ENCODE measurements at regions not wholly inside any gene's neighbourhood (a gene's known extent, or its start where the extent isn't known, plus 50 kb on each side); places are given as distances from the start of the nearest gene placed in this dataset.

DNA sequence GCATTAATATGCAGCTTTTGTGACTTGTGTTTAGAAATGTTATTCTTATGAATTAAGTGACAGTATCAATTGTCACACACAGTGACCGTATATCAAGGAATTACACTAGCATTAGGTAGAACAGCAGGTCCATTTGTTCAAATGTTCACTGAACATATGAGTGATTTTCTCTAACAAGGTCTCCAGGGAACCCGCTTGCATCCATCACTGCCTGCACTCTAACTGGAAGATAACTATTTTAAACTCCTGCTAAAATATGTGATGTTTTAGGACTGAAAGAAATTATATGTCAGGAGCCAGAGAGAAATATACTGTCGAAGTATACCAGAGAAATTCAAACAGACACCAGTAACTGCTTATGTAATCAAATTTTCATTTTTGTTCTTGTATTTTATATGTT, 1395.7 kb downstream of the PCDH18 start:
- Histone ChIP-seq H3K9me3 (ENCODE audit: control insufficient read depth, insufficient read depth, low read length) (no peaks in the 10 kb centered on the region), H3K79me2 (ENCODE audit: control insufficient read depth, low read length) (no peaks in the 10 kb centered on the region), H4K20me1 (ENCODE audit: control insufficient read depth, insufficient read depth, low read depth, low read length) (no peaks in the 10 kb centered on the region), H3F3A (ENCODE audit: control insufficient read depth, insufficient read depth) (no peaks in the 10 kb centered on the region), H3K36me3 (ENCODE audit: control insufficient read depth, low read length) (no peaks in the 10 kb centered on the region), H3K4me3 (ENCODE audit: low read length) (no peak overlapping the region), H3K4me2 (ENCODE audit: low read length) (no peak overlapping the region), H3K27ac (ENCODE audit: low read depth, low read length) (no peak overlapping the region), H3K9me2 (replicated peaks; ENCODE audit: control insufficient read depth, low read length) (no peaks in the 10 kb centered on the region), H3K27me3 (ENCODE audit: control insufficient read depth, low read length) (no peaks in the 10 kb centered on the region), H3K4me1 (ENCODE audit: control insufficient read depth, low read length) (no peaks in the 10 kb centered on the region)
- TF ChIP-seq EZH2phosphoT487 (IDR thresholded peaks at IDR 0.05; ENCODE audit: borderline replicate concordance, low read length), result no peak
- TF ChIP-seq, protein P1, sequence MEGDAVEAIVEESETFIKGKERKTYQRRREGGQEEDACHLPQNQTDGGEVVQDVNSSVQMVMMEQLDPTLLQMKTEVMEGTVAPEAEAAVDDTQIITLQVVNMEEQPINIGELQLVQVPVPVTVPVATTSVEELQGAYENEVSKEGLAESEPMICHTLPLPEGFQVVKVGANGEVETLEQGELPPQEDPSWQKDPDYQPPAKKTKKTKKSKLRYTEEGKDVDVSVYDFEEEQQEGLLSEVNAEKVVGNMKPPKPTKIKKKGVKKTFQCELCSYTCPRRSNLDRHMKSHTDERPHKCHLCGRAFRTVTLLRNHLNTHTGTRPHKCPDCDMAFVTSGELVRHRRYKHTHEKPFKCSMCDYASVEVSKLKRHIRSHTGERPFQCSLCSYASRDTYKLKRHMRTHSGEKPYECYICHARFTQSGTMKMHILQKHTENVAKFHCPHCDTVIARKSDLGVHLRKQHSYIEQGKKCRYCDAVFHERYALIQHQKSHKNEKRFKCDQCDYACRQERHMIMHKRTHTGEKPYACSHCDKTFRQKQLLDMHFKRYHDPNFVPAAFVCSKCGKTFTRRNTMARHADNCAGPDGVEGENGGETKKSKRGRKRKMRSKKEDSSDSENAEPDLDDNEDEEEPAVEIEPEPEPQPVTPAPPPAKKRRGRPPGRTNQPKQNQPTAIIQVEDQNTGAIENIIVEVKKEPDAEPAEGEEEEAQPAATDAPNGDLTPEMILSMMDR (IDR thresholded peaks at IDR 0.05; ENCODE audit: low read depth, low read length, poor library complexity, severe bottlenecking), result no peak

DNA sequence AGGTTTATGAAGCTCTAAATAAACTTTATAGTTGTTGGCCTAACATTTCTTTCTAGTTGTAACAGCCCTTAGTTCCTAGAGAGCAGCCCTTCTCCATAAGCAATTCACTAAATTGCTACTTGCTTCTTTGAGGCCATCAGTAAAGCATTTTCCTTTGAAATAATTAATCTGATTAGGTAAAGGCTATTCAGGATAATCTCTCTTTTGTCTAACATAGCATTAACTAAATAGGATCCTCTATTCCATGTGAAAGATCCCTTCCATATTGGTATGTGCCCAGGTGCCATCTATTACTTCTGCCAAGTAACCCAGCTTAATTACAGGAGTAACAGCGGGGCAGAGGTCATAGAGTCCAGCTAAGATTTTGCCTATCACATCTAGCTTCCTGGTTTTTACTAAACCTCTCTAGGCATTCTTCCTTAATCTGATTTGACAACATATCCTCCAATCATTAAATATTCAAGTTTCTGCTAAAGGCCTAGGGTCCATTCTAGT, 1408.0 kb downstream of the PCDH18 start:
- Histone ChIP-seq H3K4me1 (ENCODE audit: control insufficient read depth, low read length) (no peaks in the 10 kb centered on the region), H3K27ac (ENCODE audit: low read depth, low read length) (no peak overlapping the region), H3K4me3 (ENCODE audit: low read length) (no peak overlapping the region), H3K27me3 (ENCODE audit: control insufficient read depth, low read length) (no peaks in the 10 kb centered on the region), H4K20me1 (ENCODE audit: control insufficient read depth, insufficient read depth, low read depth, low read length) (no peaks in the 10 kb centered on the region), H3K36me3 (ENCODE audit: control insufficient read depth, low read length) (no peaks in the 10 kb centered on the region), H3K4me2 (ENCODE audit: low read length) (no peak overlapping the region), H3K9me2 (replicated peaks; ENCODE audit: control insufficient read depth, low read length) (no peaks in the 10 kb centered on the region), H3K9me3 (ENCODE audit: control insufficient read depth, insufficient read depth, low read length) (no peaks in the 10 kb centered on the region), H3F3A (ENCODE audit: control insufficient read depth, insufficient read depth) (no peaks in the 10 kb centered on the region), H3K79me2 (ENCODE audit: control insufficient read depth, low read length) (no peaks in the 10 kb centered on the region)
- TF ChIP-seq, protein P1 (IDR thresholded peaks at IDR 0.05; ENCODE audit: low read depth, low read length, poor library complexity, severe bottlenecking), result no peak
- TF ChIP-seq EZH2phosphoT487 (IDR thresholded peaks at IDR 0.05; ENCODE audit: borderline replicate concordance, low read length), result no peak

DNA sequence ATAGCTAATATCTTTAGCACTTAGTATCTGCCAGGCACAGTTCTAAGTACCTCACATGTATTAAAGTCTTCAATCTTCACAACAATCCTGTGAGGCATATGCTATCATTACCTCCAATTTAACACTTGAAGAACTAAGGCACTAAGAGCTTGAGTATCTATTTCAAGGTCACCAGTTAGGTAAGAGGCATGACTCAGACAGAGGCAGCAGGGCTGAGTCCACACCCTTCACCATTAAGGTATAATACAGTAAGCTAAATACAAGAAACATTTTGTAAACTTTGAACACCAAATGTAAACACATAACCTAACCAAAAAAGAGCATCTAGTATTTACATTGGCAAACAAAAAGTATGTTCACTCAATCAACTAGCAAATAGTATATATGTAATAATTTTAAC, 1410.9 kb downstream of the PCDH18 start:
- H3K4me3 ChIP-seq (ENCODE audit: low read length), result no peak overlapping the region
- no peaks in the 10 kb centered on the region for H3K27me3 ChIP-seq (ENCODE audit: control insufficient read depth, low read length)
- no peaks in the 10 kb centered on the region for H3K4me1 ChIP-seq (ENCODE audit: control insufficient read depth, low read length)
- no peak overlapping the region for H3K4me2 ChIP-seq (ENCODE audit: low read length)
- TF ChIP-seq EZH2phosphoT487 (IDR thresholded peaks at IDR 0.05; ENCODE audit: borderline replicate concordance, low read length), result no peak
- TF ChIP-seq, protein P1 (IDR thresholded peaks at IDR 0.05; ENCODE audit: low read depth, low read length, poor library complexity, severe bottlenecking), result no peak
- H3K9me2 ChIP-seq (replicated peaks; ENCODE audit: control insufficient read depth, low read length), result no peaks in the 10 kb centered on the region
- H3F3A ChIP-seq (ENCODE audit: control insufficient read depth, insufficient read depth), result no peaks in the 10 kb centered on the region
- no peaks in the 10 kb centered on the region for H3K36me3 ChIP-seq (ENCODE audit: control insufficient read depth, low read length)
- H3K9me3 ChIP-seq (ENCODE audit: control insufficient read depth, insufficient read depth, low read length), result no peaks in the 10 kb centered on the region
- no peaks in the 10 kb centered on the region for H4K20me1 ChIP-seq (ENCODE audit: control insufficient read depth, insufficient read depth, low read depth, low read length)
- no peaks in the 10 kb centered on the region for H3K79me2 ChIP-seq (ENCODE audit: control insufficient read depth, low read length)
- H3K27ac ChIP-seq (ENCODE audit: low read depth, low read length), result no peak overlapping the region
